Testis (tissue), 2 donors: ENCODE measurements at regions not wholly inside any gene's neighbourhood (a gene's known extent, or its start where the extent isn't known, plus 50 kb on each side); places are given as distances from the start of the nearest gene placed in this dataset.

Experiments
- DNase-seq: peaks from one replicate; pipeline ENCODE4 v3.0.0-alpha.2; 2019
- H3K27ac ChIP-seq, 2 donors: fragments of 200-600 bp; sonication (generic); one replicate each; pipeline ENCODE4 v1.5.1; 2019
- H3K27me3 ChIP-seq: fragments of 200-600 bp; sonication (generic); one replicate; pipeline ENCODE4 v1.5.1; 2019
- H3K36me3 ChIP-seq: fragments of 200-600 bp; sonication (generic); one replicate; pipeline ENCODE4 v1.5.1; 2017; ENCODE audit warnings: low read depth; ENCODE audit errors: missing control alignments
- H3K4me1 ChIP-seq: fragments of 200-600 bp; sonication (generic); one replicate; pipeline ENCODE4 v1.5.1; 2019
- H3K4me3 ChIP-seq, 2 donors: fragments of 200-600 bp; sonication (generic); one replicate each; pipeline ENCODE4 v1.5.1; 2017 to 2019
- H3K9me3 ChIP-seq: fragments of 200-600 bp; sonication (generic); one replicate; pipeline ENCODE4 v1.5.1; 2017
- CTCF ChIP-seq, 3 experiments: fragments of 450-650 bp in 2 of 3; fragments of 200-600 bp in 1 of 3; sonication (generic) in 1 of 3; IDR thresholded peaks; one replicate each; pipeline ENCODE4 v1.5.1; 2016 to 2019; ENCODE audit warnings: antibody characterized with exemption in 3 of 3, mild to moderate bottlenecking in 2 of 3, moderate library complexity in 1 of 3
- POLR2A ChIP-seq: fragments of 450-650 bp; IDR thresholded peaks from one replicate; pipeline ENCODE4 v1.6.1; 2017; ENCODE audit warnings: antibody characterized with exemption, mild to moderate bottlenecking, moderate library complexity
- WGBS, 2 donors: methylation state at CpG; one replicate each; pipeline ENCODE4 v1.1.5; 2018; 5-methylcytosine and 5-hydroxymethylcytosine counted together
- intact Hi-C: fragments of 100-400 bp; cut with DNase I; formaldehyde crosslinking; loops from one replicate; pipeline ENCODE4 v1.15.1; 2023; ENCODE audit warnings: low total_unique reads

GRCh38 chr1:59043796-59044195, 253.1 kb upstream of the FGGY start:
- Histone ChIP-seq H3K36me3 (no peaks in the 10 kb centered on the region), H3K4me1 (peaks cover 6% of the 10 kb centered on the region), H3K27ac (no peak overlapping the region), H3K27me3 (no peaks in the 10 kb centered on the region), H3K9me3 (no peaks in the 10 kb centered on the region), H3K4me3 (no peak overlapping the region)
- no peak for DNase-seq
- intact Hi-C loops = no loop called here
- WGBS, 2 donors = 46% methylated on average over 4 of the region's 4 CpGs
- TF ChIP-seq POLR2A = no peak
- TF ChIP-seq CTCF (IDR thresholded peaks at IDR 0.05) = no peak

- 96 to 98% methylated on average over 2 of the region's 2 CpGs for WGBS, 2 donors
Observed at GRCh38 chr1:59044535-59045121, 252.3 kb upstream of the FGGY start.

GRCh38 chr1:59045137-59045536, 251.8 kb upstream of the FGGY start:
- Histone ChIP-seq H3K4me1 (peaks cover 6% of the 10 kb centered on the region), H3K36me3 (no peaks in the 10 kb centered on the region), H3K4me3 (no peak overlapping the region), H3K27me3 (no peaks in the 10 kb centered on the region), H3K27ac (no peak overlapping the region), H3K9me3 (no peaks in the 10 kb centered on the region)
- TF ChIP-seq CTCF (IDR thresholded peaks at IDR 0.05) (no peak), POLR2A (no peak)
- intact Hi-C loops = no loop called here
- WGBS, 2 donors = 90 to 92% methylated on average over 3 of the region's 3 CpGs
- DNase-seq = no peak

More at GRCh38 chr1:59044535-59045121, 252.3 kb upstream of the FGGY start:
- H3K4me1 ChIP-seq = peaks cover 6% of the 10 kb centered on the region
- TF ChIP-seq POLR2A = no peak
- TF ChIP-seq CTCF (IDR thresholded peaks at IDR 0.05) = no peak
- no peaks in the 10 kb centered on the region for H3K36me3 ChIP-seq
- H3K9me3 ChIP-seq = no peaks in the 10 kb centered on the region
- H3K27ac ChIP-seq = no peak overlapping the region
- intact Hi-C loops = no loop called here
- H3K27me3 ChIP-seq = no peaks in the 10 kb centered on the region
- no peak for DNase-seq
- no peak overlapping the region for H3K4me3 ChIP-seq

- no peaks in the 10 kb centered on the region for H3K27me3 ChIP-seq
- H3K27ac ChIP-seq = no peak overlapping the region
- DNase-seq = no peak
- H3K36me3 ChIP-seq = no peaks in the 10 kb centered on the region
- H3K9me3 ChIP-seq = no peaks in the 10 kb centered on the region
- 92 to 95% methylated on average over 5 of the region's 5 CpGs for WGBS, 2 donors
- H3K4me1 ChIP-seq = peaks cover 6% of the 10 kb centered on the region
- intact Hi-C loops = no loop called here
- no peak overlapping the region for H3K4me3 ChIP-seq
- TF ChIP-seq POLR2A (no peak), CTCF (IDR thresholded peaks at IDR 0.05) (no peak)
Observed at GRCh38 chr1:59045636-59046035, 251.3 kb upstream of the FGGY start.

- H3K27me3 ChIP-seq = no peaks in the 10 kb centered on the region
- H3K4me3 ChIP-seq = no peak overlapping the region
- no peaks in the 10 kb centered on the region for H3K36me3 ChIP-seq
- intact Hi-C loops = no loop called here
- H3K9me3 ChIP-seq = no peaks in the 10 kb centered on the region
- TF ChIP-seq POLR2A = no peak
- no peak for TF ChIP-seq CTCF (IDR thresholded peaks at IDR 0.05)
- 88 to 90% methylated on average over 2 of the region's 2 CpGs for WGBS, 2 donors
- H3K27ac ChIP-seq = no peak overlapping the region
- H3K4me1 ChIP-seq = peaks cover 6% of the 10 kb centered on the region
- no peak for DNase-seq
Observed at GRCh38 chr1:59046134-59046533, 250.8 kb upstream of the FGGY start.
